ENCODE measurements at regions not wholly inside any gene's neighbourhood (a gene's known extent, or its start where the extent isn't known, plus 50 kb on each side); places are given as distances from the start of the nearest gene placed in this dataset.

GRCh38 chr5:40106847-40107246 is 572.9 kb upstream of the PTGER4 start:
- intact Hi-C loops (cut with DNase I; ENCODE audit: low total_unique reads): no loop called here
- no peak overlapping the region for H3K4me3 ChIP-seq
- no peak overlapping the region for H3K27ac ChIP-seq
- TF ChIP-seq POLR2A (IDR thresholded peaks at IDR 0.05) (no peak), CTCF (IDR thresholded peaks at IDR 0.05) (no peak)
- H3K27me3 ChIP-seq: no peaks in the 10 kb centered on the region
- no peaks in the 10 kb centered on the region for H3K9me3 ChIP-seq
- DNase-seq: no peak
- no peaks in the 10 kb centered on the region for H3K4me1 ChIP-seq
- no peaks in the 10 kb centered on the region for H3K36me3 ChIP-seq

GRCh38 chr5:40098313-40098712 is 581.4 kb upstream of the PTGER4 start:
- intact Hi-C loops (cut with DNase I; ENCODE audit: low total_unique reads): no loop called here
- no peaks in the 10 kb centered on the region for H3K36me3 ChIP-seq
- H3K27ac ChIP-seq: no peak overlapping the region
- no peaks in the 10 kb centered on the region for H3K4me1 ChIP-seq
- H3K4me3 ChIP-seq: no peak overlapping the region
- no peak for DNase-seq
- H3K27me3 ChIP-seq: no peaks in the 10 kb centered on the region
- TF ChIP-seq CTCF (IDR thresholded peaks at IDR 0.05): no peak
- no peak for TF ChIP-seq POLR2A (IDR thresholded peaks at IDR 0.05)
- no peaks in the 10 kb centered on the region for H3K9me3 ChIP-seq

GRCh38 chr5:40093550-40093949 is 586.2 kb upstream of the PTGER4 start:
- Histone ChIP-seq H3K27ac (no peak overlapping the region), H3K9me3 (no peaks in the 10 kb centered on the region), H3K36me3 (no peaks in the 10 kb centered on the region), H3K27me3 (no peaks in the 10 kb centered on the region), H3K4me3 (no peak overlapping the region), H3K4me1 (no peaks in the 10 kb centered on the region)
- intact Hi-C loops (cut with DNase I; ENCODE audit: low total_unique reads): no loop called here
- TF ChIP-seq POLR2A (IDR thresholded peaks at IDR 0.05): no peak
- TF ChIP-seq CTCF (IDR thresholded peaks at IDR 0.05): no peak
- no peak for DNase-seq

GRCh38 chr5:40089269-40089668 is 590.4 kb upstream of the PTGER4 start:
- no peaks in the 10 kb centered on the region for H3K9me3 ChIP-seq
- no peaks in the 10 kb centered on the region for H3K36me3 ChIP-seq
- no peak overlapping the region for H3K27ac ChIP-seq
- H3K27me3 ChIP-seq: no peaks in the 10 kb centered on the region
- H3K4me3 ChIP-seq: no peak overlapping the region
- TF ChIP-seq POLR2A (IDR thresholded peaks at IDR 0.05) (no peak), CTCF (IDR thresholded peaks at IDR 0.05) (no peak)
- intact Hi-C loops (cut with DNase I; ENCODE audit: low total_unique reads): no loop called here
- no peaks in the 10 kb centered on the region for H3K4me1 ChIP-seq
- no peak for DNase-seq

- H3K4me3 ChIP-seq: no peak overlapping the region
- DNase-seq: no peak
- intact Hi-C loops (cut with DNase I; ENCODE audit: low total_unique reads): no loop called here
- TF ChIP-seq CTCF (IDR thresholded peaks at IDR 0.05) (no peak), POLR2A (IDR thresholded peaks at IDR 0.05) (no peak)
- no peaks in the 10 kb centered on the region for H3K4me1 ChIP-seq
- H3K27me3 ChIP-seq: no peaks in the 10 kb centered on the region
- no peak overlapping the region for H3K27ac ChIP-seq
- no peaks in the 10 kb centered on the region for H3K9me3 ChIP-seq
- H3K36me3 ChIP-seq: no peaks in the 10 kb centered on the region
Observed at GRCh38 chr5:40084614-40085013, 595.1 kb upstream of the PTGER4 start.

Data from uterus (tissue), 3 donors.